ENCODE measurements at regions not wholly inside any gene's neighbourhood (a gene's known extent, or its start where the extent isn't known, plus 50 kb on each side); places are given as distances from the start of the nearest gene placed in this dataset.
"Not testable (repeated sequence)": the region's sequence is repeated elsewhere in the genome, so short reads cannot be mapped to it uniquely, and the experiment has no call there.

DNA sequence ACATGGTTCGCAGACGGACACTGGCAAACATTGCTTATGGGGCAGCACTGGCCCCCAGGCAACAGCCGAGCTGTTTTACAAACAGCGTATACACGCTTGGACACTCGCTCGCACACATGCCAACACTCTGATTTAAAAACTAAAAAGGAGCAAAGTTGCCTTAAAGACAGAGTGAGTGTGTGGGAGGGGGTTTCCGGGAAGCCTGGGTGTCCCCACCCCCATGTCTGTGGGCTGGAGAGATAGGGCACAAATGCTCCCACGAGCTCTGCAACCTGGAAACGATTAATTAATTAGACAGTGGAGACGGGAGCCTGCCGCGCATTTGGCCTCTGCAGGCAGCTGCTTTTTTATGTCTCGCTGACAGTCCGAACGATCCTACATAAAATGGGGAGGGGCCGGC lies 107.9 kb upstream of the ZNF469 start:
- no peak overlapping the region for H3K27ac ChIP-seq (ENCODE audit: insufficient read depth, low read depth, low read length)
- no peak for DNase-seq (ENCODE audit: low read depth, low spot score)
- POLR2A ChIA-PET = no interaction called here

DNA sequence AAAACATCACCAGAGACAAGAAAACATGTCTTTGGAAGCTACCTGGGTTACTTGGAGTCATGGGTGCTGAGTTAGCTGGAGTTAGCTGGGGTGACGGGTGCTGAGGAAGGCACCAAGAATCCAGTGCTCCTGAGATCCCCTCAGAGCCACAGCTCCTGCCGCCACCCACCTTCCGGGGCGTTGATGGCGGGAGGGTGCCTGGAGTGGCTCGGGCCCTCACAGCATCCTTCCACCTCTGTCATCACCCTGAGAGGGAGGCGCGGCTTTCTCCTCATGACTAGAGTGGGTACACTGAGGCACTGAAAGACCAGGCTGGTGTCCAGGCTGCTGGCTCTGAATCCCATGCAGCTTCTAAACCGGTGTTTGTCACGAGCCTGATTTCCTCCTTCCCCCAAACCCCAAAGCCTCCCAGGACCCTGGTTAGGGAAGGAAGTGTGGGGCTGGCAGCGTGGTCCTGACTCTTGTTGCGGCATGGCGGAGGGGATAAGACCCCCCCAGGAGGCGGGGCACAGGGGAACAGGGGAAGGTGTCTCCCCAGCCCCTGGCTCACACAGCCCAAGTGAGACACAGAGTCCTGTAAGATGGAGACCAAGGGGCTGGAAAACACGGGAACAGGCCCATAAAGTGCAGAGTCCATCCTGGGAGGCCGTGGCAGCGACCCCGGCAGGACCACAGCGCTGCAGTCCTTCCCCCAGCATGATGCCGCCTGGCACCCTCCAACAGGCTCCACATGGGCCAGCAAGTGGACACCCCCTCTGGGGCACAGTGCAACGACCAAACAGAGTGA lies 107.2 kb upstream of the ZNF469 start:
- H2AFZ ChIP-seq (ENCODE audit: low read depth, low read length); H3K4me1 ChIP-seq (ENCODE audit: control insufficient read depth, extremely low read depth, insufficient read depth, low read length); CTCF ChIA-PET; BruUV-seq (replicated peaks); H3K9me3 ChIP-seq (replicated peaks; ENCODE audit: control insufficient read depth, insufficient read depth, low read length); H4K20me1 ChIP-seq (replicated peaks; ENCODE audit: control insufficient read depth, extremely low read depth, insufficient read depth, low read length); H3K4me3 ChIP-seq (replicated peaks in 1 of 3; ENCODE audit: insufficient read depth in 1 of 3, low read depth in 1 of 3, low read length in 3 of 3); H3K9me1 ChIP-seq (replicated peaks; ENCODE audit: control insufficient read depth, extremely low read depth, insufficient read depth, low read length); H3K9ac ChIP-seq (replicated peaks; ENCODE audit: extremely low read depth, insufficient read depth, low read length); H3K36me3 ChIP-seq (ENCODE audit: control insufficient read depth in 2 of 2, extremely low read depth in 1 of 2, insufficient read depth in 2 of 2, low read length in 2 of 2); H3K79me2 ChIP-seq (ENCODE audit: control insufficient read depth, insufficient read depth, low read length); POLR2A ChIA-PET; DNase-seq (ENCODE audit: low read depth, low spot score); H3K27ac ChIP-seq (ENCODE audit: insufficient read depth, low read depth, low read length); H3K4me2 ChIP-seq (ENCODE audit: insufficient read depth, low read length); dilution Hi-C loops (cut with MboI; ENCODE audit: extremely low pct_ligation_motif_present, low sequenced_read_pairs); H3K27me3 ChIP-seq (ENCODE audit: control insufficient read depth in 2 of 2, insufficient read depth in 2 of 2, low read length in 2 of 2); FAIRE-seq; intact Hi-C loops (cut with micrococcal nuclease): not testable (repeated sequence)

More for the DNA sequence above, 107.9 kb upstream of the ZNF469 start:
- Histone ChIP-seq H3K36me3 (ENCODE audit: control insufficient read depth in 2 of 2, extremely low read depth in 1 of 2, insufficient read depth in 2 of 2, low read length in 2 of 2) (no peaks in the 10 kb centered on the region), H3K27me3 (ENCODE audit: control insufficient read depth in 2 of 2, insufficient read depth in 2 of 2, low read length in 2 of 2) (no peaks in the 10 kb centered on the region), H3K4me3 (replicated peaks in 1 of 3; ENCODE audit: insufficient read depth in 1 of 3, low read depth in 1 of 3, low read length in 3 of 3) (no peak overlapping the region), H3K9ac (replicated peaks; ENCODE audit: extremely low read depth, insufficient read depth, low read length) (no peak overlapping the region), H3K9me1 (replicated peaks; ENCODE audit: control insufficient read depth, extremely low read depth, insufficient read depth, low read length) (no peaks in the 10 kb centered on the region), H3K4me1 (ENCODE audit: control insufficient read depth, extremely low read depth, insufficient read depth, low read length) (no peaks in the 10 kb centered on the region), H3K9me3 (replicated peaks; ENCODE audit: control insufficient read depth, insufficient read depth, low read length) (no peaks in the 10 kb centered on the region), H3K79me2 (ENCODE audit: control insufficient read depth, insufficient read depth, low read length) (no peaks in the 10 kb centered on the region), H2AFZ (ENCODE audit: low read depth, low read length) (no peak overlapping the region), H3K4me2 (ENCODE audit: insufficient read depth, low read length) (no peak overlapping the region), H4K20me1 (replicated peaks; ENCODE audit: control insufficient read depth, extremely low read depth, insufficient read depth, low read length) (no peaks in the 10 kb centered on the region)
- intact Hi-C loops (cut with micrococcal nuclease) = no loop called here
- TF ChIP-seq EZH2 (IDR thresholded peaks at IDR 0.05; ENCODE audit: borderline replicate concordance, low read depth, low read length, severe bottlenecking) (no peak), JUN (IDR thresholded peaks at IDR 0.05; ENCODE audit: borderline replicate concordance, insufficient read depth, insufficient read length, low read depth) (no peak), POLR2A (IDR thresholded peaks at IDR 0.05; ENCODE audit: low read depth, low read length) (no peak), POLR2AphosphoS5 (IDR thresholded peaks at IDR 0.05; ENCODE audit: insufficient read depth, low read depth, low read length) (no peak)
- TF ChIP-seq, protein P1, sequence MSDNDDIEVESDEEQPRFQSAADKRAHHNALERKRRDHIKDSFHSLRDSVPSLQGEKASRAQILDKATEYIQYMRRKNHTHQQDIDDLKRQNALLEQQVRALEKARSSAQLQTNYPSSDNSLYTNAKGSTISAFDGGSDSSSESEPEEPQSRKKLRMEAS (IDR thresholded peaks at IDR 0.05; ENCODE audit: insufficient read depth, insufficient read length) = no peak
- TF ChIP-seq, protein P2, sequence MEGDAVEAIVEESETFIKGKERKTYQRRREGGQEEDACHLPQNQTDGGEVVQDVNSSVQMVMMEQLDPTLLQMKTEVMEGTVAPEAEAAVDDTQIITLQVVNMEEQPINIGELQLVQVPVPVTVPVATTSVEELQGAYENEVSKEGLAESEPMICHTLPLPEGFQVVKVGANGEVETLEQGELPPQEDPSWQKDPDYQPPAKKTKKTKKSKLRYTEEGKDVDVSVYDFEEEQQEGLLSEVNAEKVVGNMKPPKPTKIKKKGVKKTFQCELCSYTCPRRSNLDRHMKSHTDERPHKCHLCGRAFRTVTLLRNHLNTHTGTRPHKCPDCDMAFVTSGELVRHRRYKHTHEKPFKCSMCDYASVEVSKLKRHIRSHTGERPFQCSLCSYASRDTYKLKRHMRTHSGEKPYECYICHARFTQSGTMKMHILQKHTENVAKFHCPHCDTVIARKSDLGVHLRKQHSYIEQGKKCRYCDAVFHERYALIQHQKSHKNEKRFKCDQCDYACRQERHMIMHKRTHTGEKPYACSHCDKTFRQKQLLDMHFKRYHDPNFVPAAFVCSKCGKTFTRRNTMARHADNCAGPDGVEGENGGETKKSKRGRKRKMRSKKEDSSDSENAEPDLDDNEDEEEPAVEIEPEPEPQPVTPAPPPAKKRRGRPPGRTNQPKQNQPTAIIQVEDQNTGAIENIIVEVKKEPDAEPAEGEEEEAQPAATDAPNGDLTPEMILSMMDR (IDR thresholded peaks at IDR 0.05; ENCODE audit: extremely low read depth in 1 of 2, insufficient read depth in 1 of 2, low read depth in 1 of 2, low read length in 2 of 2) = no peak
- dilution Hi-C loops (cut with MboI; ENCODE audit: extremely low pct_ligation_motif_present, low sequenced_read_pairs) = no loop called here
- no peak for FAIRE-seq
- BruUV-seq (replicated peaks) = no TSS peak
- CTCF ChIA-PET = no interaction called here

DNA sequence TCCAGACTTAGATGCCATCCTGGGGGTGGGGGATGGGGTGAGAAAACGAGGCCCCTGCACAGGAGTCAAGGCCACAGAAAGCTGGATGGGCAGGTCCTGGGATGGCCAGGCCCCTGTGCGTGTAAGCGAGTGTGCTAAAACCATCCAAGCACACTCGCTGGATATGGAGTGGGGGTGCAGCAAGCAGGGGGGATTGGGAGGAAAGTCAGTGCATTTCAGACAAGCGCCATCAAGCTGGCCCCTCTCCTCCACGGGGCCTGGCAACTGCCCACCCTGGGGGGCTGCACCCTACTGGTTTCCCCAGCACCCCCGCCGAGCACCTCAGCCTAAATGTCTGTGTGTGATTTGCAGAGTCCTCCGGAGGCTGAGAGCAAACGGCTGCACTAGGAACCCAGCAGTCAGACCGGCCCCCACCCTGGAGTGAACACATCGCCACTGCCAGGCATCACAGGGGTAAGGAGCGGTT lies 106.6 kb upstream of the ZNF469 start:
- H3K27me3 ChIP-seq (ENCODE audit: control insufficient read depth in 2 of 2, insufficient read depth in 2 of 2, low read length in 2 of 2); H3K4me1 ChIP-seq (ENCODE audit: control insufficient read depth, extremely low read depth, insufficient read depth, low read length); FAIRE-seq; CTCF ChIA-PET; intact Hi-C loops (cut with micrococcal nuclease); H2AFZ ChIP-seq (ENCODE audit: low read depth, low read length); H3K9me1 ChIP-seq (replicated peaks; ENCODE audit: control insufficient read depth, extremely low read depth, insufficient read depth, low read length); DNase-seq (ENCODE audit: low read depth, low spot score); H3K36me3 ChIP-seq (ENCODE audit: control insufficient read depth in 2 of 2, extremely low read depth in 1 of 2, insufficient read depth in 2 of 2, low read length in 2 of 2); dilution Hi-C loops (cut with MboI; ENCODE audit: extremely low pct_ligation_motif_present, low sequenced_read_pairs); H3K4me3 ChIP-seq (replicated peaks in 1 of 3; ENCODE audit: insufficient read depth in 1 of 3, low read depth in 1 of 3, low read length in 3 of 3); H4K20me1 ChIP-seq (replicated peaks; ENCODE audit: control insufficient read depth, extremely low read depth, insufficient read depth, low read length); H3K9ac ChIP-seq (replicated peaks; ENCODE audit: extremely low read depth, insufficient read depth, low read length); H3K9me3 ChIP-seq (replicated peaks; ENCODE audit: control insufficient read depth, insufficient read depth, low read length); H3K79me2 ChIP-seq (ENCODE audit: control insufficient read depth, insufficient read depth, low read length); H3K4me2 ChIP-seq (ENCODE audit: insufficient read depth, low read length); POLR2A ChIA-PET; BruUV-seq (replicated peaks); H3K27ac ChIP-seq (ENCODE audit: insufficient read depth, low read depth, low read length): not testable (repeated sequence)
